SK-N-SH (cell line): ENCODE measurements at regions not wholly inside any gene's neighbourhood (a gene's known extent, or its start where the extent isn't known, plus 50 kb on each side); places are given as distances from the start of the nearest gene placed in this dataset.

ENCODE experiments used
- CTCF ChIA-PET: fragments of 300-600, 350-600 bp; formaldehyde crosslinking; extraction: SDS; loops from one replicate; lab custom pipeline; 2021; lab: Yijun Ruan, JAX
- POLR2A ChIA-PET: fragments of 350-600 bp; sonication (Branson Sonifier 250); formaldehyde crosslinking; extraction: SDS; loops from one replicate; lab custom pipeline; 2020; ENCODE audit warnings: antibody characterized with exemption, inconsistent platforms; lab: Yijun Ruan, JAX
- DNase-seq: peaks from one replicate; pipeline ENCODE4 v3.0.0; 2012
- H2AFZ ChIP-seq: fragments of 200-600 bp; sonication (generic); 2 replicates; pipeline ENCODE4 v1.8.1; 2016; ENCODE audit warnings: antibody characterized with exemption, mild to moderate bottlenecking, low read depth
- H3F3A ChIP-seq: fragments of 200-600 bp; sonication (generic); replicated peaks from 2 replicates; pipeline ENCODE3; 2016; ENCODE audit warnings: antibody characterized with exemption, mild to moderate bottlenecking; ENCODE audit not compliant: insufficient read depth
- H3K27ac ChIP-seq, 2 experiments: fragments of 200-500 bp in 1 of 2; fragments of 200-600 bp in 1 of 2; sonication (Bioruptor generic) in 1 of 2; sonication (generic), shearing (Covaris generic) in 1 of 2; 2 replicates each; pipeline versions ENCODE4 v1.5.1 to v1.6.1; 2014 to 2016; ENCODE audit warnings: low read depth in 2 of 2, inconsistent platforms in 1 of 2, low read length in 1 of 2, mild to moderate bottlenecking in 1 of 2, mixed read lengths in 1 of 2
- H3K27me3 ChIP-seq: fragments of 200-600 bp; sonication (generic), shearing (Covaris generic); 2 replicates; pipeline ENCODE4 v1.6.1; 2016; ENCODE audit warnings: mixed run types; ENCODE audit not compliant: insufficient read depth
- H3K36me3 ChIP-seq, 2 experiments: fragments of 200-500 bp in 1 of 2; fragments of 200-600 bp in 1 of 2; sonication (Bioruptor generic) in 1 of 2; sonication (generic) in 1 of 2; replicated peaks in 1 of 2; 2 replicates each; pipeline versions ENCODE3 to v1.5.1; 2014 to 2016; ENCODE audit warnings: low read length in 1 of 2, mild to moderate bottlenecking in 1 of 2; ENCODE audit not compliant: insufficient read depth in 2 of 2, control insufficient read depth in 1 of 2
- H3K4me1 ChIP-seq, 2 experiments: fragments of 200-500 bp in 1 of 2; fragments of 200-600 bp in 1 of 2; sonication (Bioruptor generic) in 1 of 2; sonication (generic), shearing (Covaris generic) in 1 of 2; 2 replicates each; pipeline versions ENCODE4 v1.5.1 to v1.6.1; 2014 to 2016; ENCODE audit warnings: low read depth in 1 of 2, low read length in 1 of 2, mixed run types in 1 of 2; ENCODE audit not compliant: insufficient read depth in 2 of 2, control insufficient read depth in 1 of 2
- H3K4me2 ChIP-seq: fragments of 200-600 bp; sonication (generic), shearing (Covaris generic); 2 replicates; pipeline ENCODE4 v1.6.1; 2017; ENCODE audit warnings: mixed run types
- H3K4me3 ChIP-seq, 2 experiments: fragments of 200-500 bp in 1 of 2; fragments of 200-600 bp in 1 of 2; sonication (Bioruptor generic) in 1 of 2; sonication (generic), shearing (Covaris generic) in 1 of 2; 2 replicates each; pipeline versions ENCODE4 v1.5.1 to v1.8.1; 2014 to 2016; ENCODE audit warnings: low read depth in 2 of 2, inconsistent platforms in 1 of 2, low read length in 1 of 2, mild to moderate bottlenecking in 1 of 2, mixed read lengths in 1 of 2, moderate library complexity in 1 of 2
- H3K79me2 ChIP-seq: fragments of 200-600 bp; sonication (generic); 2 replicates; pipeline ENCODE4 v1.8.1; 2017; ENCODE audit warnings: mild to moderate bottlenecking; ENCODE audit not compliant: insufficient read depth
- H3K9ac ChIP-seq: fragments of 200-600 bp; sonication (generic); 2 replicates; pipeline ENCODE4 v1.6.1; 2017; ENCODE audit warnings: mixed run types
- H3K9me2 ChIP-seq: fragments of 200-600 bp; sonication (generic); 2 replicates; pipeline ENCODE4 v1.6.1; 2017; ENCODE audit warnings: mixed run types
- H3K9me3 ChIP-seq: fragments of 200-600 bp; sonication (generic); 2 replicates; pipeline ENCODE4 v1.6.1; 2017; ENCODE audit warnings: mixed run types, mild to moderate bottlenecking, moderate library complexity
- H4K20me1 ChIP-seq: fragments of 200-600 bp; sonication (generic); 2 replicates; pipeline ENCODE4 v1.6.1; 2017; ENCODE audit warnings: mild to moderate bottlenecking, mixed run types; ENCODE audit not compliant: insufficient read depth
- CHD2 ChIP-seq: fragments of 150-350 bp; IDR thresholded peaks from 2 replicates; pipeline ENCODE4 v1.6.1; 2018; ENCODE audit warnings: low read length; ENCODE audit not compliant: partially characterized antibody
- ELF1 ChIP-seq: IDR thresholded peaks from 2 replicates; pipeline ENCODE4 v1.4.0; 2012
- FOSL2 ChIP-seq: IDR thresholded peaks from 2 replicates; pipeline ENCODE4 v1.4.0; 2012; ENCODE audit warnings: low read depth, mild to moderate bottlenecking, moderate library complexity, borderline replicate concordance
- MXI1 ChIP-seq: IDR thresholded peaks from 2 replicates; pipeline ENCODE4 v1.6.1; 2012; ENCODE audit warnings: mild to moderate bottlenecking, low read depth, low read length, improper control_type of control experiment
- NRF1 ChIP-seq: IDR thresholded peaks from 2 replicates; pipeline ENCODE4 v1.6.1; 2012; ENCODE audit warnings: low read depth, mild to moderate bottlenecking, low read length
- POLR2AphosphoS5 ChIP-seq: IDR thresholded peaks from 2 replicates; pipeline ENCODE4 v1.6.1; 2012; ENCODE audit warnings: low read depth, low read length
- RCOR1 ChIP-seq: fragments of 150-350 bp; IDR thresholded peaks from 2 replicates; pipeline ENCODE4 v1.6.1; 2017; ENCODE audit warnings: antibody characterized with exemption, low read length
- RFX5 ChIP-seq: IDR thresholded peaks from 2 replicates; pipeline ENCODE4 v1.6.1; 2012; ENCODE audit warnings: mild to moderate bottlenecking, improper control_type of control experiment, low read length
- whole genome bisulfite sequencing: methylation state at CpG from one replicate; pipeline ENCODE4 v1.1.6; 2017; ENCODE audit warnings: low lambda C conversion rate; 5-methylcytosine and 5-hydroxymethylcytosine counted together
- TF ChIP-seq, protein P1 (sequence below): fragments of 150-350 bp; IDR thresholded peaks from 2 replicates; pipeline ENCODE4 v1.6.1; 2017; ENCODE audit warnings: antibody characterized with exemption, low read length, low read depth, borderline replicate concordance
- TF ChIP-seq, protein P2 (sequence below): IDR thresholded peaks from 2 replicates; pipeline ENCODE4; 2012
- TF ChIP-seq, protein P3 (sequence below): IDR thresholded peaks from 2 replicates; pipeline ENCODE4 v1.4.0; 2012; ENCODE audit warnings: low read depth, borderline replicate concordance
- TF ChIP-seq, protein P4 (sequence below): fragments of 200-600 bp; sonication (generic); IDR thresholded peaks from 2 replicates; pipeline ENCODE4 v1.6.1; 2017; ENCODE audit warnings: antibody characterized with exemption, mild to moderate bottlenecking, moderate library complexity
- TF ChIP-seq, protein P5 (sequence below): IDR thresholded peaks from 2 replicates; pipeline ENCODE4 v1.4.0; 2012; ENCODE audit warnings: low read depth, borderline replicate concordance

DNA sequence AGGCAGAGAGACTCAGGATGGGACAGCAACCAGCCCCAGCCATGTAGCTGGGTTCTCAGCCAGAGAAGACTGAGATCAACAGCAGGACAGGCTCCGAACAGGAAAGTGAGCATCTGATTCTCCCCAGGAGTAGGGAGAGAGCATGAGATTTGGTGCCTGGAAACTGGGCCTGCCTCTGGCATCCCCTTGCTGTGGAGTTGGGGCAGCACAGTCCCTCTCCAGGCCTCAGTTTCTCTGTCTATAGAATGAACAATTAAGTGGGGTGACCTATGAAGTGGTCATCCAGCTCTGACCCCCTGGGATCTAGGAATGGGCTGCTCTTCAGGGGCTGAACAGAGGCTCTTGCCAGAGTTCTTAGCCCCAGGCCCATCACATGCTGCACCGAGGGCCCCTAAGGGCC lies 55.6 kb downstream of the KLHDC7A start:
- no peaks in the 10 kb centered on the region for H3K27me3 ChIP-seq
- TF ChIP-seq, protein P1, sequence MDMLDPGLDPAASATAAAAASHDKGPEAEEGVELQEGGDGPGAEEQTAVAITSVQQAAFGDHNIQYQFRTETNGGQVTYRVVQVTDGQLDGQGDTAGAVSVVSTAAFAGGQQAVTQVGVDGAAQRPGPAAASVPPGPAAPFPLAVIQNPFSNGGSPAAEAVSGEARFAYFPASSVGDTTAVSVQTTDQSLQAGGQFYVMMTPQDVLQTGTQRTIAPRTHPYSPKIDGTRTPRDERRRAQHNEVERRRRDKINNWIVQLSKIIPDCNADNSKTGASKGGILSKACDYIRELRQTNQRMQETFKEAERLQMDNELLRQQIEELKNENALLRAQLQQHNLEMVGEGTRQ = no peak
- TF ChIP-seq, protein P2, sequence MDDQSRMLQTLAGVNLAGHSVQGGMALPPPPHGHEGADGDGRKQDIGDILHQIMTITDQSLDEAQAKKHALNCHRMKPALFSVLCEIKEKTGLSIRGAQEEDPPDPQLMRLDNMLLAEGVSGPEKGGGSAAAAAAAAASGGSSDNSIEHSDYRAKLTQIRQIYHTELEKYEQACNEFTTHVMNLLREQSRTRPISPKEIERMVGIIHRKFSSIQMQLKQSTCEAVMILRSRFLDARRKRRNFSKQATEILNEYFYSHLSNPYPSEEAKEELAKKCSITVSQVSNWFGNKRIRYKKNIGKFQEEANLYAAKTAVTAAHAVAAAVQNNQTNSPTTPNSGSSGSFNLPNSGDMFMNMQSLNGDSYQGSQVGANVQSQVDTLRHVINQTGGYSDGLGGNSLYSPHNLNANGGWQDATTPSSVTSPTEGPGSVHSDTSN = no peak
- TF ChIP-seq FOSL2 (no peak), NRF1 (no peak), CHD2 (no peak), POLR2AphosphoS5 (no peak), RFX5 (no peak), ELF1 (no peak), MXI1 (no peak), RCOR1 (no peak)
- TF ChIP-seq, protein P3, sequence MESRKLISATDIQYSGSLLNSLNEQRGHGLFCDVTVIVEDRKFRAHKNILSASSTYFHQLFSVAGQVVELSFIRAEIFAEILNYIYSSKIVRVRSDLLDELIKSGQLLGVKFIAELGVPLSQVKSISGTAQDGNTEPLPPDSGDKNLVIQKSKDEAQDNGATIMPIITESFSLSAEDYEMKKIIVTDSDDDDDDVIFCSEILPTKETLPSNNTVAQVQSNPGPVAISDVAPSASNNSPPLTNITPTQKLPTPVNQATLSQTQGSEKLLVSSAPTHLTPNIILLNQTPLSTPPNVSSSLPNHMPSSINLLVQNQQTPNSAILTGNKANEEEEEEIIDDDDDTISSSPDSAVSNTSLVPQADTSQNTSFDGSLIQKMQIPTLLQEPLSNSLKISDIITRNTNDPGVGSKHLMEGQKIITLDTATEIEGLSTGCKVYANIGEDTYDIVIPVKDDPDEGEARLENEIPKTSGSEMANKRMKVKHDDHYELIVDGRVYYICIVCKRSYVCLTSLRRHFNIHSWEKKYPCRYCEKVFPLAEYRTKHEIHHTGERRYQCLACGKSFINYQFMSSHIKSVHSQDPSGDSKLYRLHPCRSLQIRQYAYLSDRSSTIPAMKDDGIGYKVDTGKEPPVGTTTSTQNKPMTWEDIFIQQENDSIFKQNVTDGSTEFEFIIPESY = no peak
- TF ChIP-seq, protein P4, sequence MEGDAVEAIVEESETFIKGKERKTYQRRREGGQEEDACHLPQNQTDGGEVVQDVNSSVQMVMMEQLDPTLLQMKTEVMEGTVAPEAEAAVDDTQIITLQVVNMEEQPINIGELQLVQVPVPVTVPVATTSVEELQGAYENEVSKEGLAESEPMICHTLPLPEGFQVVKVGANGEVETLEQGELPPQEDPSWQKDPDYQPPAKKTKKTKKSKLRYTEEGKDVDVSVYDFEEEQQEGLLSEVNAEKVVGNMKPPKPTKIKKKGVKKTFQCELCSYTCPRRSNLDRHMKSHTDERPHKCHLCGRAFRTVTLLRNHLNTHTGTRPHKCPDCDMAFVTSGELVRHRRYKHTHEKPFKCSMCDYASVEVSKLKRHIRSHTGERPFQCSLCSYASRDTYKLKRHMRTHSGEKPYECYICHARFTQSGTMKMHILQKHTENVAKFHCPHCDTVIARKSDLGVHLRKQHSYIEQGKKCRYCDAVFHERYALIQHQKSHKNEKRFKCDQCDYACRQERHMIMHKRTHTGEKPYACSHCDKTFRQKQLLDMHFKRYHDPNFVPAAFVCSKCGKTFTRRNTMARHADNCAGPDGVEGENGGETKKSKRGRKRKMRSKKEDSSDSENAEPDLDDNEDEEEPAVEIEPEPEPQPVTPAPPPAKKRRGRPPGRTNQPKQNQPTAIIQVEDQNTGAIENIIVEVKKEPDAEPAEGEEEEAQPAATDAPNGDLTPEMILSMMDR = no peak
- TF ChIP-seq, protein P5, sequence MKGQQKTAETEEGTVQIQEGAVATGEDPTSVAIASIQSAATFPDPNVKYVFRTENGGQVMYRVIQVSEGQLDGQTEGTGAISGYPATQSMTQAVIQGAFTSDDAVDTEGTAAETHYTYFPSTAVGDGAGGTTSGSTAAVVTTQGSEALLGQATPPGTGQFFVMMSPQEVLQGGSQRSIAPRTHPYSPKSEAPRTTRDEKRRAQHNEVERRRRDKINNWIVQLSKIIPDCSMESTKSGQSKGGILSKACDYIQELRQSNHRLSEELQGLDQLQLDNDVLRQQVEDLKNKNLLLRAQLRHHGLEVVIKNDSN = no peak
- H3K9me2 ChIP-seq = no peaks in the 10 kb centered on the region
- 33% methylated on average over 1 of the region's 2 CpGs for WGBS
- no peak overlapping the region for H3K4me2 ChIP-seq
- POLR2A ChIA-PET = no interaction called here
- no peak overlapping the region for H3K4me3 ChIP-seq
- H3K9me3 ChIP-seq = no peaks in the 10 kb centered on the region
- DNase-seq = no peak
- H3K9ac ChIP-seq = no peak overlapping the region
- H2AFZ ChIP-seq = no peak overlapping the region
- CTCF ChIA-PET = interaction anchor here (0.8 to 1.3 kb wide), 2 partner anchors 9 to 20 kb away, joined by 3 to 4 read pairs; no protein-coding TSS in a partner anchor
- H3F3A ChIP-seq = no peaks in the 10 kb centered on the region
- no peak overlapping the region for H3K27ac ChIP-seq
- peaks cover 0 to 3% of the 10 kb centered on the region in 2 experiments; a peak in 1 of 4 replicates for H3K4me1 ChIP-seq
- no peaks in the 10 kb centered on the region for H3K36me3 ChIP-seq
- H3K79me2 ChIP-seq = no peaks in the 10 kb centered on the region
- H4K20me1 ChIP-seq = no peaks in the 10 kb centered on the region
